ENCODE measurements at regions not wholly inside any gene's neighbourhood (a gene's known extent, or its start where the extent isn't known, plus 50 kb on each side); places are given as distances from the start of the nearest gene placed in this dataset.

GRCh38 chr12:124210991-124211577 lies 83.8 kb upstream of the RFLNA start:
- H2AFZ ChIP-seq (ENCODE audit: control insufficient read depth, low read length): no peak overlapping the region
- peaks cover 7% of the 10 kb centered on the region for H3K27me3 ChIP-seq (ENCODE audit: control insufficient read depth, extremely low read depth, insufficient read depth, low read length)
- H3K4me2 ChIP-seq (ENCODE audit: control insufficient read depth, extremely low read depth, insufficient read depth, low read depth, low read length): no peak overlapping the region
- no peak for DNase-seq (ENCODE audit: low read depth, low spot score)
- no peak overlapping the region for H3K9ac ChIP-seq (ENCODE audit: control insufficient read depth, extremely low read depth, insufficient read depth, low read length)
- H3K36me3 ChIP-seq (ENCODE audit: control insufficient read depth in 2 of 2, extremely low read depth in 1 of 2, insufficient read depth in 2 of 2, low read length in 2 of 2): no peaks in the 10 kb centered on the region
- FAIRE-seq: no peak
- H4K20me1 ChIP-seq (ENCODE audit: control insufficient read depth, extremely low read depth, insufficient read depth, low read length): no peaks in the 10 kb centered on the region
- no peaks in the 10 kb centered on the region for H3K9me1 ChIP-seq (ENCODE audit: control insufficient read depth, extremely low read depth, insufficient read depth, low read length)
- H3K9me3 ChIP-seq (ENCODE audit: control insufficient read depth, low read depth, low read length): no peaks in the 10 kb centered on the region
- H3K27ac ChIP-seq (ENCODE audit: control insufficient read depth, insufficient read depth, low read length): no peak overlapping the region
- no peaks in the 10 kb centered on the region for H3K4me1 ChIP-seq (ENCODE audit: control insufficient read depth, extremely low read depth, insufficient read depth, low read length)
- H3K79me2 ChIP-seq (ENCODE audit: control insufficient read depth, insufficient read depth, low read length): no peaks in the 10 kb centered on the region
- dilution Hi-C loops (cut with MboI; ENCODE audit: extremely low pct_ligation_motif_present, low sequenced_read_pairs): no loop called here
- TF ChIP-seq CTCF (optimal IDR thresholded peaks at IDR 0.05 in 1 of 3, IDR thresholded peaks at IDR 0.05 in 1 of 3, conservative IDR thresholded peaks at IDR 0.05 in 1 of 3; ENCODE audit: extremely low read depth in 1 of 3, insufficient read depth in 2 of 3, low read length in 3 of 3): no peak
- TF ChIP-seq EZH2 (IDR thresholded peaks at IDR 0.05; ENCODE audit: low read length): no peak
- H3K4me3 ChIP-seq (ENCODE audit: control insufficient read depth in 2 of 3, extremely low read depth in 1 of 3, insufficient read depth in 2 of 3, low read depth in 1 of 3, low read length in 3 of 3): no peak overlapping the region

GRCh38 chr12:124211753-124212152 lies 83.1 kb upstream of the RFLNA start:
- Histone ChIP-seq H4K20me1 (ENCODE audit: control insufficient read depth, extremely low read depth, insufficient read depth, low read length) (no peaks in the 10 kb centered on the region), H3K36me3 (ENCODE audit: control insufficient read depth in 2 of 2, extremely low read depth in 1 of 2, insufficient read depth in 2 of 2, low read length in 2 of 2) (no peaks in the 10 kb centered on the region), H3K27ac (ENCODE audit: control insufficient read depth, insufficient read depth, low read length) (no peak overlapping the region), H3K27me3 (ENCODE audit: control insufficient read depth, extremely low read depth, insufficient read depth, low read length) (peaks cover 7% of the 10 kb centered on the region), H3K9me1 (ENCODE audit: control insufficient read depth, extremely low read depth, insufficient read depth, low read length) (no peaks in the 10 kb centered on the region), H3K9me3 (ENCODE audit: control insufficient read depth, low read depth, low read length) (no peaks in the 10 kb centered on the region), H3K79me2 (ENCODE audit: control insufficient read depth, insufficient read depth, low read length) (no peaks in the 10 kb centered on the region), H3K9ac (ENCODE audit: control insufficient read depth, extremely low read depth, insufficient read depth, low read length) (no peak overlapping the region), H2AFZ (ENCODE audit: control insufficient read depth, low read length) (no peak overlapping the region), H3K4me2 (ENCODE audit: control insufficient read depth, extremely low read depth, insufficient read depth, low read depth, low read length) (no peak overlapping the region), H3K4me1 (ENCODE audit: control insufficient read depth, extremely low read depth, insufficient read depth, low read length) (no peaks in the 10 kb centered on the region), H3K4me3 (ENCODE audit: control insufficient read depth in 2 of 3, extremely low read depth in 1 of 3, insufficient read depth in 2 of 3, low read depth in 1 of 3, low read length in 3 of 3) (no peak overlapping the region)
- TF ChIP-seq EZH2 (IDR thresholded peaks at IDR 0.05; ENCODE audit: low read length) (no peak), CTCF (optimal IDR thresholded peaks at IDR 0.05 in 1 of 3, IDR thresholded peaks at IDR 0.05 in 1 of 3, conservative IDR thresholded peaks at IDR 0.05 in 1 of 3; ENCODE audit: extremely low read depth in 1 of 3, insufficient read depth in 2 of 3, low read length in 3 of 3) (no peak)
- no peak for DNase-seq (ENCODE audit: low read depth, low spot score)
- dilution Hi-C loops (cut with MboI; ENCODE audit: extremely low pct_ligation_motif_present, low sequenced_read_pairs): no loop called here
- no peak for FAIRE-seq

All from keratinocyte (primary cell).